Jurkat, Clone E6-1 (cell line): ENCODE measurements at regions not wholly inside any gene's neighbourhood (a gene's known extent, or its start where the extent isn't known, plus 50 kb on each side); places are given as distances from the start of the nearest gene placed in this dataset.

ENCODE experiments used
- DNase-seq: peaks from one replicate; pipeline ENCODE4 v3.0.0-alpha.2; 2011; ENCODE audit warnings: low read depth, low spot score
- H3K4me3 ChIP-seq: 2 replicates; pipeline ENCODE4 v1.5.1; 2011; ENCODE audit warnings: mild to moderate bottlenecking, low read length, control low read depth, moderate library complexity

- DNase-seq = no peak
- no peak overlapping the region for H3K4me3 ChIP-seq
Observed at GRCh38 chr3:71910108-71910507, 125.2 kb upstream of the PROK2 start.

GRCh38 chr3:71907996-71908395 is 123.0 kb upstream of the PROK2 start:
- H3K4me3 ChIP-seq = no peak overlapping the region
- no peak for DNase-seq

- DNase-seq = no peak
- no peak overlapping the region for H3K4me3 ChIP-seq
Observed at GRCh38 chr3:71906976-71907375, 122.0 kb upstream of the PROK2 start.

- H3K4me3 ChIP-seq = no peak overlapping the region
- DNase-seq = no peak
Observed at GRCh38 chr3:71905426-71905825, 120.5 kb upstream of the PROK2 start.

GRCh38 chr3:71903936-71904335 is 119.0 kb upstream of the PROK2 start:
- H3K4me3 ChIP-seq = no peak overlapping the region
- no peak for DNase-seq

- DNase-seq = no peak
Observed at GRCh38 chr3:71903112-71903495, 118.2 kb upstream of the PROK2 start.

GRCh38 chr3:71902258-71903111 is 117.5 kb upstream of the PROK2 start:
- no peak overlapping the region for H3K4me3 ChIP-seq
- no peak for DNase-seq

More at GRCh38 chr3:71903112-71903495, 118.2 kb upstream of the PROK2 start:
- H3K4me3 ChIP-seq = no peak overlapping the region

GRCh38 chr3:71901645-71902044 is 116.7 kb upstream of the PROK2 start:
- no peak overlapping the region for H3K4me3 ChIP-seq
- no peak for DNase-seq

GRCh38 chr3:71900057-71900456 is 115.1 kb upstream of the PROK2 start:
- H3K4me3 ChIP-seq = no peak overlapping the region
- no peak for DNase-seq

GRCh38 chr3:71896751-71897150 is 111.8 kb upstream of the PROK2 start:
- H3K4me3 ChIP-seq = no peak overlapping the region
- DNase-seq = no peak

- DNase-seq = no peak
- no peak overlapping the region for H3K4me3 ChIP-seq
Observed at GRCh38 chr3:71893702-71894479, 108.9 kb upstream of the PROK2 start.

- no peak overlapping the region for H3K4me3 ChIP-seq
- no peak for DNase-seq
Observed at GRCh38 chr3:71893122-71893521, 108.2 kb upstream of the PROK2 start.

- no peak for DNase-seq
- no peak overlapping the region for H3K4me3 ChIP-seq
Observed at GRCh38 chr3:71891483-71891882, 106.5 kb upstream of the PROK2 start.

GRCh38 chr3:71890356-71890931 is 105.5 kb upstream of the PROK2 start:
- DNase-seq = no peak
- no peak overlapping the region for H3K4me3 ChIP-seq

GRCh38 chr3:71887256-71887655 is 102.3 kb upstream of the PROK2 start:
- no peak for DNase-seq
- no peak overlapping the region for H3K4me3 ChIP-seq

GRCh38 chr3:71885006-71885405 is 100.1 kb upstream of the PROK2 start:
- no peak for DNase-seq
- H3K4me3 ChIP-seq = no peak overlapping the region

GRCh38 chr3:71881732-71882131 is 96.8 kb upstream of the PROK2 start:
- DNase-seq = no peak
- no peak overlapping the region for H3K4me3 ChIP-seq

- DNase-seq = no peak
- no peak overlapping the region for H3K4me3 ChIP-seq
Observed at GRCh38 chr3:71881041-71881440, 96.1 kb upstream of the PROK2 start.

GRCh38 chr3:71879089-71879488 is 94.1 kb upstream of the PROK2 start:
- H3K4me3 ChIP-seq = no peak overlapping the region
- no peak for DNase-seq
